IMR-90 (cell line): ENCODE measurements at regions not wholly inside any gene's neighbourhood (a gene's known extent, or its start where the extent isn't known, plus 50 kb on each side); places are given as distances from the start of the nearest gene placed in this dataset.

Source experiments
- ATAC-seq: fragments of 200-7000 bp; cut with Tn5 transposase; 2 replicates; pipeline ENCODE4 v1.9.1; 2020; ENCODE audit warnings: low read depth, mild to moderate bottlenecking, moderate library complexity
- BruUV-seq: library from RNA; stranded (reverse); fragments of 400-500 nt; replicated peaks from 2 replicates; lab custom pipeline; 2021; lab: Mats Ljungman, UMichigan
- CTCF ChIA-PET: fragments of 300-600 bp; formaldehyde crosslinking; extraction: SDS; loops from one replicate; lab custom pipeline; 2021; ENCODE audit warnings: antibody characterized with exemption; lab: Yijun Ruan, JAX
- POLR2A ChIA-PET: fragments of 300-600 bp; sonication (Branson Sonifier 250); formaldehyde crosslinking; loops from one replicate; lab custom pipeline; 2022; ENCODE audit warnings: antibody characterized with exemption; ENCODE audit not compliant: unreplicated experiment; lab: Charles Lee
- DNase-seq: peaks from one replicate; pipeline ENCODE4 v3.0.0; 2013
- H2AFZ ChIP-seq: replicated peaks from 2 replicates; pipeline ENCODE3; 2013; ENCODE audit warnings: low read length, mild to moderate bottlenecking; ENCODE audit not compliant: poor library complexity
- H2AK5ac ChIP-seq: 2 replicates; pipeline ENCODE4 v1.6.1; 2013; ENCODE audit warnings: low read depth, low read length, inconsistent platforms
- H2AK9ac ChIP-seq: replicated peaks from 2 replicates; pipeline ENCODE3; 2013; ENCODE audit warnings: mild to moderate bottlenecking, low read depth, low read length, moderate library complexity; ENCODE audit not compliant: poor library complexity
- H2BK120ac ChIP-seq: 2 replicates; pipeline ENCODE4 v1.6.1; 2013; ENCODE audit warnings: low read depth, low read length, inconsistent platforms
- H2BK15ac ChIP-seq: 3 replicates; pipeline ENCODE4 v1.6.1; 2013; ENCODE audit warnings: low read depth, low read length, inconsistent platforms
- H2BK20ac ChIP-seq: 2 replicates; pipeline ENCODE4 v1.6.1; 2013; ENCODE audit warnings: low read depth, mild to moderate bottlenecking, inconsistent platforms, low read length, moderate library complexity
- H2BK5ac ChIP-seq: 2 replicates; pipeline ENCODE4 v1.6.1; 2013; ENCODE audit warnings: mild to moderate bottlenecking, low read depth, low read length, inconsistent platforms; ENCODE audit not compliant: poor library complexity, severe bottlenecking
- H3K14ac ChIP-seq: replicated peaks from 2 replicates; pipeline ENCODE4 v1.6.1; 2013; ENCODE audit warnings: low read depth, low read length, inconsistent platforms
- H3K18ac ChIP-seq: 2 replicates; pipeline ENCODE4 v1.6.1; 2013; ENCODE audit warnings: low read depth, low read length, control low read depth
- H3K23ac ChIP-seq: 2 replicates; pipeline ENCODE4 v1.6.1; 2013; ENCODE audit warnings: low read depth, low read length, inconsistent platforms
- H3K27ac ChIP-seq: 2 replicates; pipeline ENCODE4 v1.5.1; 2013; ENCODE audit warnings: mild to moderate bottlenecking, control low read depth, low read length; ENCODE audit not compliant: insufficient read depth
- H3K27me3 ChIP-seq: 2 replicates; pipeline ENCODE4 v1.6.1; 2013; ENCODE audit warnings: low read length; ENCODE audit not compliant: control insufficient read depth, insufficient read depth
- H3K36me3 ChIP-seq: 2 replicates; pipeline ENCODE4 v1.6.1; 2013; ENCODE audit warnings: low read length, mixed read lengths; ENCODE audit not compliant: control insufficient read depth, insufficient read depth
- H3K4ac ChIP-seq: 2 replicates; pipeline ENCODE4 v1.6.1; 2013; ENCODE audit warnings: low read depth, low read length, inconsistent platforms
- H3K4me1 ChIP-seq: 2 replicates; pipeline ENCODE4 v1.6.1; 2013; ENCODE audit warnings: low read length, mixed read lengths; ENCODE audit not compliant: control insufficient read depth, insufficient read depth
- H3K4me2 ChIP-seq: 2 replicates; pipeline ENCODE4 v1.6.1; 2013; ENCODE audit warnings: low read depth, mild to moderate bottlenecking, control low read depth, low read length, moderate library complexity
- H3K4me3 ChIP-seq: 2 replicates; pipeline ENCODE4 v1.5.1; 2013; ENCODE audit warnings: low read depth, mild to moderate bottlenecking, control low read depth, low read length, moderate library complexity; ENCODE audit not compliant: insufficient read depth
- H3K56ac ChIP-seq: 2 replicates; pipeline ENCODE4 v1.6.1; 2013; ENCODE audit warnings: low read length, inconsistent platforms; ENCODE audit not compliant: insufficient read depth; ENCODE audit errors: extremely low read depth
- H3K79me1 ChIP-seq, 2 experiments: 2 replicates each; pipeline ENCODE4 v1.6.1; 2013; ENCODE audit warnings: low read length in 2 of 2, inconsistent platforms in 1 of 2, low read depth in 1 of 2
- H3K9ac ChIP-seq: 2 replicates; pipeline ENCODE4 v1.6.1; 2013; ENCODE audit warnings: low read depth, low read length, control low read depth
- H3K9me1 ChIP-seq: 2 replicates; pipeline ENCODE4 v1.6.1; 2013; ENCODE audit warnings: low read length, inconsistent platforms; ENCODE audit not compliant: insufficient read depth
- H3K9me3 ChIP-seq: 2 replicates; pipeline ENCODE4 v1.6.1; 2013; ENCODE audit warnings: low read length; ENCODE audit not compliant: control insufficient read depth, insufficient read depth
- H4K20me1 ChIP-seq: 2 replicates; pipeline ENCODE4 v1.6.1; 2013; ENCODE audit warnings: low read length, inconsistent platforms; ENCODE audit not compliant: insufficient read depth
- H4K5ac ChIP-seq: 2 replicates; pipeline ENCODE4 v1.6.1; 2013; ENCODE audit warnings: mild to moderate bottlenecking, low read depth, low read length, control low read depth
- H4K8ac ChIP-seq, 2 experiments: 2 replicates each; pipeline ENCODE4 v1.6.1; 2013; ENCODE audit warnings: low read depth in 2 of 2, low read length in 2 of 2, control low read depth in 1 of 2, inconsistent platforms in 1 of 2
- H4K91ac ChIP-seq: 2 replicates; pipeline ENCODE4 v1.6.1; 2013; ENCODE audit warnings: low read depth, low read length, inconsistent platforms; ENCODE audit not compliant: insufficient read depth
- FOS ChIP-seq: fragments of 150-350 bp; IDR thresholded peaks from 2 replicates; pipeline ENCODE4 v1.6.1; 2016; ENCODE audit warnings: low read depth, low read length
- MAFK ChIP-seq: IDR thresholded peaks from 2 replicates; pipeline ENCODE4 v1.6.1; 2012; ENCODE audit warnings: low read depth, low read length, improper control_type of control experiment
- MAZ ChIP-seq: IDR thresholded peaks from 2 replicates; pipeline ENCODE4 v1.6.1; 2012; ENCODE audit warnings: low read depth, mild to moderate bottlenecking, low read length, improper control_type of control experiment, moderate library complexity, borderline replicate concordance
- POLR2A ChIP-seq: IDR thresholded peaks from 2 replicates; pipeline ENCODE4 v1.6.1; 2012; ENCODE audit warnings: mild to moderate bottlenecking, low read depth, low read length
- RCOR1 ChIP-seq: IDR thresholded peaks from 2 replicates; pipeline ENCODE4 v1.6.1; 2012; ENCODE audit warnings: mild to moderate bottlenecking, low read length, improper control_type of control experiment; ENCODE audit not compliant: insufficient replicate concordance
- WGBS, 2 experiments: methylation state at CpG; one replicate each; pipeline versions ENCODE4 v1.1.5 to v1.1.7; 2013; ENCODE audit warnings: missing lambda C conversion rate in 2 of 2; ENCODE audit not compliant: insufficient read length in 1 of 2; ENCODE audit errors: extremely low coverage in 2 of 2; 5-methylcytosine and 5-hydroxymethylcytosine counted together
- dilution Hi-C: fragments of 300-500 bp; cut with HindIII; formaldehyde crosslinking; loops from one replicate; pipeline ENCODE4 v1.14.3; 2018; ENCODE audit warnings: low sequenced_read_pairs; ENCODE audit not compliant: unreplicated experiment
- in situ Hi-C: fragments of 300-500 bp; cut with MboI; formaldehyde crosslinking; loops from 3 replicates; pipeline ENCODE4 v1.14.3; 2019; ENCODE audit warnings: low sequenced_read_pairs, inconsistent platforms, mixed read lengths
- intact Hi-C: fragments of 100-400 bp; cut with micrococcal nuclease; formaldehyde crosslinking; loops from 2 replicates; pipeline ENCODE4 v1.10.0; 2022
- TF ChIP-seq, protein P1 (sequence below): fragments of 150-350 bp; IDR thresholded peaks from 2 replicates; pipeline ENCODE4 v1.6.1; 2017; ENCODE audit warnings: mild to moderate bottlenecking, antibody characterized with exemption, low read length, low read depth

DNA sequence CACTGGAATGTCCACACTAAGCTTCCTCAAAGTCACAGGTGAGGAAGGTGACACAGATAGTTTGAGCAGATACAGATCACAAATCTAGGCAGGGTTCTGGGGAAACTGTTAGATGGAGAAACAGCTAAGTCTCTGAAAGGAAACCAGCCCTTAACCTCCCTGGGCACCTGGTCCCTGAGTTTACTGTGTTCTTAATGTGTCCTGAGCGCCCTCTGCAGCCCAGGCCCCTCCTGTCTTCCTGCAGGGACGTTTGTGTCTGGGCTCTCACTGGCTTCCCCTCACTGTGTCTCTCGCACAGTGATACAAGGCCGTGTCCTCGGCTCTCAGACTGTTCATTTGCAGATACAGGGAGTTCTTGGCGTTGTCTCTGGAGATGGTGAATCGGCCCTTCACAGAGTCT is 684.3 kb downstream of the TMEM121 start:
- ATAC-seq = no peak
- TF ChIP-seq, protein P1, sequence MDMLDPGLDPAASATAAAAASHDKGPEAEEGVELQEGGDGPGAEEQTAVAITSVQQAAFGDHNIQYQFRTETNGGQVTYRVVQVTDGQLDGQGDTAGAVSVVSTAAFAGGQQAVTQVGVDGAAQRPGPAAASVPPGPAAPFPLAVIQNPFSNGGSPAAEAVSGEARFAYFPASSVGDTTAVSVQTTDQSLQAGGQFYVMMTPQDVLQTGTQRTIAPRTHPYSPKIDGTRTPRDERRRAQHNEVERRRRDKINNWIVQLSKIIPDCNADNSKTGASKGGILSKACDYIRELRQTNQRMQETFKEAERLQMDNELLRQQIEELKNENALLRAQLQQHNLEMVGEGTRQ = no peak
- TF ChIP-seq POLR2A = no peak
- no peak for TF ChIP-seq FOS
- TF ChIP-seq RCOR1 = no peak
- TF ChIP-seq MAZ = no peak
- TF ChIP-seq MAFK = no peak
- Histone ChIP-seq H2BK5ac (no peak overlapping the region), H3K9ac (no peak overlapping the region), H2AK9ac (no peak overlapping the region), H4K5ac (no peak overlapping the region), H4K20me1 (no peaks in the 10 kb centered on the region), H3K79me1 (no peaks in the 10 kb centered on the region), H2BK20ac (no peak overlapping the region), H3K56ac (no peak overlapping the region), H3K27me3 (no peaks in the 10 kb centered on the region), H2BK15ac (no peak overlapping the region), H2AK5ac (no peak overlapping the region), H3K4me2 (no peak overlapping the region), H3K4me1 (no peaks in the 10 kb centered on the region), H3K9me3 (peaks cover 28% of the 10 kb centered on the region), H3K27ac (no peak overlapping the region), H4K8ac (no peak overlapping the region), H3K14ac (no peak overlapping the region), H3K4ac (no peak overlapping the region), H2BK120ac (no peak overlapping the region), H3K18ac (no peak overlapping the region), H3K23ac (no peak overlapping the region), H4K91ac (no peak overlapping the region), H3K36me3 (no peaks in the 10 kb centered on the region), H3K9me1 (no peaks in the 10 kb centered on the region), H3K4me3 (no peak overlapping the region), H2AFZ (peak overlapping the region; percentile 58)
- ChIA-PET CTCF (no interaction called here), POLR2A (no interaction called here)
- in situ Hi-C loops (no loop called here), intact Hi-C loops (no loop called here), dilution Hi-C loops (no loop called here)
- DNase-seq = no peak
- 40% methylated on average over 1 of the region's 7 CpGs; no CpG with 5 or more reads in 1 of the 2 experiments for WGBS, 2 experiments
- BruUV-seq = no TSS peak
